PC-3 (cell line): ENCODE measurements at regions not wholly inside any gene's neighbourhood (a gene's known extent, or its start where the extent isn't known, plus 50 kb on each side); places are given as distances from the start of the nearest gene placed in this dataset.
"Not testable (repeated sequence)": the region's sequence is repeated elsewhere in the genome, so short reads cannot be mapped to it uniquely, and the experiment has no call there.

Source experiments
- ATAC-seq: fragments of 200-7000 bp; cut with Tn5 transposase; 2 replicates; pipeline ENCODE4 v1.9.1; 2020; ENCODE audit warnings: mild to moderate bottlenecking, moderate library complexity
- BruUV-seq: library from RNA; stranded (reverse); fragments of 400-500 nt; replicated peaks from 2 replicates; lab custom pipeline; 2021; lab: Mats Ljungman, UMichigan
- CTCF ChIA-PET: fragments of 300-600 bp; sonication (Branson Sonifier 250); formaldehyde crosslinking; loops from one replicate; lab custom pipeline; 2022; ENCODE audit warnings: antibody characterized with exemption; lab: Charles Lee
- POLR2A ChIA-PET: fragments of 300-600 bp; sonication (Branson Sonifier 250); formaldehyde crosslinking; loops from one replicate; lab custom pipeline; 2022; ENCODE audit warnings: antibody characterized with exemption; ENCODE audit not compliant: unreplicated experiment; lab: Charles Lee
- DNase-seq: peaks from one replicate; pipeline ENCODE4 v3.0.0-alpha.2; 2015
- H2AFZ ChIP-seq: fragments of 300-600 bp; sonication (generic); 2 replicates; pipeline ENCODE4 v1.6.0; 2016; ENCODE audit warnings: antibody characterized with exemption, low read length
- H3F3A ChIP-seq: fragments of 300-600 bp; sonication (generic); one replicate; pipeline ENCODE4 v1.6.0; 2017; ENCODE audit warnings: antibody characterized with exemption, low read length, control low read depth, mild to moderate bottlenecking; ENCODE audit not compliant: unreplicated experiment
- H3K27ac ChIP-seq: fragments of 300-600 bp; sonication (generic); 2 replicates; pipeline ENCODE4 v1.5.1; 2016; ENCODE audit warnings: mild to moderate bottlenecking, low read length
- H3K27me3 ChIP-seq: fragments of 300-600 bp; sonication (generic); 2 replicates; pipeline ENCODE4 v1.6.1; 2016; ENCODE audit warnings: low read length, mixed read lengths
- H3K36me3 ChIP-seq: fragments of 300-600 bp; sonication (generic); 2 replicates; pipeline ENCODE4 v1.6.1; 2016; ENCODE audit warnings: low read depth, mixed run types, low read length, mixed read lengths
- H3K4me1 ChIP-seq: fragments of 300-600 bp; sonication (generic); 2 replicates; pipeline ENCODE4 v1.5.1; 2016; ENCODE audit warnings: low read length; ENCODE audit not compliant: insufficient read depth
- H3K4me2 ChIP-seq: fragments of 300-600 bp; sonication (generic); 2 replicates; pipeline ENCODE4 v1.6.0; 2016; ENCODE audit warnings: low read length
- H3K4me3 ChIP-seq: fragments of 300-600 bp; sonication (generic); 2 replicates; pipeline ENCODE4 v1.5.1; 2016; ENCODE audit warnings: mild to moderate bottlenecking, low read length, mixed read lengths
- H3K79me2 ChIP-seq: fragments of 300-600 bp; sonication (generic); 2 replicates; pipeline ENCODE4 v1.6.1; 2017; ENCODE audit warnings: low read length, mixed read lengths
- H3K9ac ChIP-seq: fragments of 300-600 bp; sonication (generic); 2 replicates; pipeline ENCODE4 v1.6.0; 2016; ENCODE audit warnings: mild to moderate bottlenecking, low read length
- H3K9me2 ChIP-seq: fragments of 300-600 bp; sonication (generic); replicated peaks from 2 replicates; pipeline ENCODE4 v1.6.1; 2016; ENCODE audit warnings: mixed run types, low read length, mixed read lengths
- H3K9me3 ChIP-seq: fragments of 300-600 bp; sonication (generic); 2 replicates; pipeline ENCODE4 v1.6.1; 2016; ENCODE audit warnings: low read length, mixed read lengths
- H4K20me1 ChIP-seq: fragments of 300-600 bp; sonication (generic); 2 replicates; pipeline ENCODE4 v1.6.1; 2016; ENCODE audit warnings: low read length, mixed read lengths
- EZH2 ChIP-seq: fragments of 300-600 bp; sonication (generic); IDR thresholded peaks from one replicate; pipeline ENCODE4 v1.6.1; 2017; ENCODE audit warnings: antibody characterized with exemption, mild to moderate bottlenecking, low read length; ENCODE audit not compliant: unreplicated experiment
- EZH2phosphoT487 ChIP-seq: fragments of 300-600 bp; sonication (generic); IDR thresholded peaks from 2 replicates; pipeline ENCODE4 v1.6.1; 2018; ENCODE audit warnings: mild to moderate bottlenecking, antibody characterized with exemption, low read length, borderline replicate concordance
- intact Hi-C: fragments of 100-400 bp; cut with micrococcal nuclease; formaldehyde crosslinking; loops from 2 replicates; pipeline ENCODE4 v1.9.0; 2023
- TF ChIP-seq, protein P1 (sequence below): fragments of 300-600 bp; sonication (generic); conservative IDR thresholded peaks from 2 replicates; pipeline ENCODE4 v1.5.1; 2017; ENCODE audit warnings: antibody characterized with exemption, low read depth, mild to moderate bottlenecking, low read length

GRCh38 chrX:74063426-74064155, 211.1 kb upstream of the XIST start:
- Histone ChIP-seq H3K36me3 (no peaks in the 10 kb centered on the region), H3K9me2 (no peaks in the 10 kb centered on the region), H3K4me1 (peaks cover 5% of the 10 kb centered on the region; the same call in 1 of the 2 replicates), H3K9ac (no peak overlapping the region), H4K20me1 (no peaks in the 10 kb centered on the region), H3K9me3 (no peaks in the 10 kb centered on the region), H3F3A (no peaks in the 10 kb centered on the region), H3K4me2 (0 out of 2 replicates have a peak overlapping the region, but pooled peaks have one; percentile 34), H2AFZ (no peak overlapping the region), H3K27ac (no peak overlapping the region), H3K27me3 (no peaks in the 10 kb centered on the region), H3K4me3 (no peak overlapping the region), H3K79me2 (no peaks in the 10 kb centered on the region)
- DNase-seq, result peak; percentile 43
- BruUV-seq, result no TSS peak
- TF ChIP-seq, protein P1, sequence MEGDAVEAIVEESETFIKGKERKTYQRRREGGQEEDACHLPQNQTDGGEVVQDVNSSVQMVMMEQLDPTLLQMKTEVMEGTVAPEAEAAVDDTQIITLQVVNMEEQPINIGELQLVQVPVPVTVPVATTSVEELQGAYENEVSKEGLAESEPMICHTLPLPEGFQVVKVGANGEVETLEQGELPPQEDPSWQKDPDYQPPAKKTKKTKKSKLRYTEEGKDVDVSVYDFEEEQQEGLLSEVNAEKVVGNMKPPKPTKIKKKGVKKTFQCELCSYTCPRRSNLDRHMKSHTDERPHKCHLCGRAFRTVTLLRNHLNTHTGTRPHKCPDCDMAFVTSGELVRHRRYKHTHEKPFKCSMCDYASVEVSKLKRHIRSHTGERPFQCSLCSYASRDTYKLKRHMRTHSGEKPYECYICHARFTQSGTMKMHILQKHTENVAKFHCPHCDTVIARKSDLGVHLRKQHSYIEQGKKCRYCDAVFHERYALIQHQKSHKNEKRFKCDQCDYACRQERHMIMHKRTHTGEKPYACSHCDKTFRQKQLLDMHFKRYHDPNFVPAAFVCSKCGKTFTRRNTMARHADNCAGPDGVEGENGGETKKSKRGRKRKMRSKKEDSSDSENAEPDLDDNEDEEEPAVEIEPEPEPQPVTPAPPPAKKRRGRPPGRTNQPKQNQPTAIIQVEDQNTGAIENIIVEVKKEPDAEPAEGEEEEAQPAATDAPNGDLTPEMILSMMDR, result no peak
- TF ChIP-seq EZH2 (no peak), EZH2phosphoT487 (no peak)
- ChIA-PET CTCF (interaction anchor here (0.6 kb wide), 1 partner anchor 248 kb away, joined by 3 read pairs; no protein-coding TSS in a partner anchor), POLR2A (no interaction called here)
- intact Hi-C loops, result no loop called here
- no peak for ATAC-seq

DNA sequence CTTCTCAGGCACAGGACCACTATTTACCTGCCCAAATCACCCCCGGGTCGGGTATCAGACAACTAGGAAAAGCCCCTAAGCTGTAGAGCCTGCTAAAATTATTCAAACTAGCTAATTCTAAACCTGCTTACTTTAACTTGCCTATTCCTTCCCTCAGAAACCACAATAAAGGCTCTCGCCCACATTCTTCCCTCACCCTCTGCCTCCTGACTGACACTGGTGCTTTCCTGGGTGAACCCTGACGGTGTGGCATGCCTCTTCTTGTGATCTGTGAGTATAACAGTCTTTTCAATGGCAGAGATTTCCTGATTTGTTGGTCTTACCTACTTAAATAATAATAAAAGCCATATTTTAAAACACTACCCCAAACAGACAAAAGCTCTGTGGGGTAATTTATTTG, 209.4 kb upstream of the XIST start:
- Histone ChIP-seq H3K9ac (no peak overlapping the region), H3K79me2 (no peaks in the 10 kb centered on the region), H3K4me2 (no peak overlapping the region), H2AFZ (no peak overlapping the region), H3K27ac (no peak overlapping the region), H3K4me1 (peaks cover 5% of the 10 kb centered on the region; the same call in 1 of the 2 replicates), H3F3A (no peaks in the 10 kb centered on the region), H3K4me3 (no peak overlapping the region), H3K27me3 (no peaks in the 10 kb centered on the region), H3K9me2 (no peaks in the 10 kb centered on the region), H3K9me3 (no peaks in the 10 kb centered on the region), H4K20me1 (no peaks in the 10 kb centered on the region), H3K36me3 (no peaks in the 10 kb centered on the region)
- ChIA-PET CTCF (no interaction called here), POLR2A (no interaction called here)
- DNase-seq (no peak), ATAC-seq (no peak)
- intact Hi-C loops, result no loop called here
- no TSS peak for BruUV-seq
- TF ChIP-seq EZH2phosphoT487, result no peak
- TF ChIP-seq, protein P1, result no peak
- no peak for TF ChIP-seq EZH2

DNA sequence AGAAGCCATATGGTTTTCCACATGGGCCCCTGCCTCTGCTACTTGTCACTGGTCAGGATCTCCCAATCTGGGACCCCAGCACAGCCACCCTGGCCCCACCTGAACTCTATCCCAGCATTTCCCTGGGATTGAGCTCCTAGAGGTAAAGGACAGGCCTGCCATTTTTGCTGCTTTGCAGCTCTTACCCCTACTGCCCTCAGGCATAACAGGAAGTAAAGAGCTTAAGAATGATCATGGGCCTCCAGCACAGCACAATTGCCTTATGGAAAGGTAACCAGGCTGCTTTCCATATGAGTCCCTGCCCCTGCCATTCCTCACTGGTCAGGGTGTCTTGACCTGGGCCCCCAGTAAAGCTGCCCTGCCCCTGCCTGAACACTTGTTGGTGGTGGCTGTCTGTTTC, 196.6 kb upstream of the XIST start:
- Histone ChIP-seq H3K79me2 (no peaks in the 10 kb centered on the region), H3K4me3 (no peak overlapping the region), H3K27ac (no peak overlapping the region), H2AFZ (no peak overlapping the region), H3K9ac (no peak overlapping the region), H3K36me3 (no peaks in the 10 kb centered on the region), H3K27me3 (no peaks in the 10 kb centered on the region), H3F3A (no peaks in the 10 kb centered on the region), H4K20me1 (no peaks in the 10 kb centered on the region), H3K4me2 (no peak overlapping the region), H3K9me2 (no peaks in the 10 kb centered on the region), H3K9me3 (no peaks in the 10 kb centered on the region), H3K4me1 (no peaks in the 10 kb centered on the region)
- intact Hi-C loops, result no loop called here
- CTCF ChIA-PET, result no interaction called here
- BruUV-seq, result no TSS peak
- ATAC-seq, result no peak
- no peak for DNase-seq
- POLR2A ChIA-PET, result no interaction called here
- TF ChIP-seq EZH2phosphoT487 (no peak), EZH2 (no peak)
- TF ChIP-seq, protein P1, result no peak

DNA sequence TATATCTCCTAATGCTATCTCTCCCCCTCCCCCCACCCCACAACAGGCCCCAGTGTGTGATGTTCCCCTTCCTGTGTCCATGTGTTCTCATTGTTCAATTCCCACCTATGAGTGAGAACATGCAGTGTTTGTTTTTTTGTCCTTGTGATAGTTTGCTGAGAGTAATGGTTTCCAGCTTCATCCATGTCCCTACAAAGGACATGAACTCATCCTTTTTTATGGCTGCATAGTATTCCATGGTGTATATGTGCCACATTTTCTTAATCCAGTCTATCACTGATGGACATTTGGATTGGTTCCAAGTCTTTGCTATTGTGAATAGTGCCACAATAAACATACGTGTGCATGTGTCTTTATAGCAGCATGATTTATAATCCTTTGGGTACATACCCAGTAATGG, 181.6 kb upstream of the XIST start:
- H3K9ac ChIP-seq, ATAC-seq, intact Hi-C loops, H3K4me1 ChIP-seq, H3F3A ChIP-seq, H3K9me2 ChIP-seq, H3K27me3 ChIP-seq, H3K79me2 ChIP-seq, H3K36me3 ChIP-seq, H3K27ac ChIP-seq, BruUV-seq, H4K20me1 ChIP-seq, POLR2A ChIA-PET, H3K4me3 ChIP-seq, DNase-seq, H2AFZ ChIP-seq, H3K4me2 ChIP-seq, H3K9me3 ChIP-seq: not testable (repeated sequence)
- CTCF ChIA-PET, result interaction anchor here (0.6 kb wide), 1 partner anchor 18 kb away, joined by 3 read pairs; no protein-coding TSS in a partner anchor
